ENCODE measurements at regions not wholly inside any gene's neighbourhood (a gene's known extent, or its start where the extent isn't known, plus 50 kb on each side); places are given as distances from the start of the nearest gene placed in this dataset.

GRCh38 chr2:105498281-105498846 lies 99.5 kb upstream of the FHL2 start:
- no peaks in the 10 kb centered on the region for H3K4me1 Mint-ChIP-seq (ENCODE audit: insufficient read depth, unreplicated experiment)
- H3K36me3 Mint-ChIP-seq (ENCODE audit: insufficient read depth, unreplicated experiment) = no peaks in the 10 kb centered on the region
- no peak for TF ChIP-seq CTCF (IDR thresholded peaks at IDR 0.05; ENCODE audit: unreplicated experiment)
- BruUV-seq (replicated peaks) = no TSS peak
- intact Hi-C loops (cut with micrococcal nuclease) = no loop called here
- H3K27me3 Mint-ChIP-seq (ENCODE audit: insufficient read depth, unreplicated experiment) = peaks cover 6% of the 10 kb centered on the region
- no peak overlapping the region for H3K4me3 Mint-ChIP-seq (ENCODE audit: unreplicated experiment)
- no peak overlapping the region for H3K27ac Mint-ChIP-seq (ENCODE audit: low read depth, unreplicated experiment)
- DNase-seq (ENCODE audit: unreplicated experiment) = no peak
- CTCF ChIA-PET = interaction anchor here (0.9 kb wide), 1 partner anchor 17 kb away, joined by 3 read pairs; no protein-coding TSS in a partner anchor
- H3K9me3 Mint-ChIP-seq (ENCODE audit: unreplicated experiment) = no peaks in the 10 kb centered on the region
- POLR2A ChIA-PET = no interaction called here

GRCh38 chr2:105497094-105497493 lies 98.2 kb upstream of the FHL2 start:
- POLR2A ChIA-PET = interaction anchor here (0.7 kb wide), 1 partner anchor 22 kb away, joined by 3 read pairs; no protein-coding TSS in a partner anchor
- H3K36me3 Mint-ChIP-seq (ENCODE audit: insufficient read depth, unreplicated experiment) = no peaks in the 10 kb centered on the region
- CTCF ChIA-PET = no interaction called here
- peaks cover 19% of the 10 kb centered on the region for H3K27me3 Mint-ChIP-seq (ENCODE audit: insufficient read depth, unreplicated experiment)
- no peak for DNase-seq (ENCODE audit: unreplicated experiment)
- H3K9me3 Mint-ChIP-seq (ENCODE audit: unreplicated experiment) = no peaks in the 10 kb centered on the region
- no peak overlapping the region for H3K27ac Mint-ChIP-seq (ENCODE audit: low read depth, unreplicated experiment)
- BruUV-seq (replicated peaks) = no TSS peak
- no peaks in the 10 kb centered on the region for H3K4me1 Mint-ChIP-seq (ENCODE audit: insufficient read depth, unreplicated experiment)
- intact Hi-C loops (cut with micrococcal nuclease) = no loop called here
- H3K4me3 Mint-ChIP-seq (ENCODE audit: unreplicated experiment) = no peak overlapping the region
- TF ChIP-seq CTCF (IDR thresholded peaks at IDR 0.05; ENCODE audit: unreplicated experiment) = no peak

GRCh38 chr2:105496271-105496670 lies 97.4 kb upstream of the FHL2 start:
- POLR2A ChIA-PET = no interaction called here
- Mint-ChIP-seq H3K4me3 (ENCODE audit: unreplicated experiment) (no peak overlapping the region), H3K27ac (ENCODE audit: low read depth, unreplicated experiment) (no peak overlapping the region), H3K4me1 (ENCODE audit: insufficient read depth, unreplicated experiment) (no peaks in the 10 kb centered on the region), H3K9me3 (ENCODE audit: unreplicated experiment) (no peaks in the 10 kb centered on the region), H3K27me3 (ENCODE audit: insufficient read depth, unreplicated experiment) (peaks cover 27% of the 10 kb centered on the region), H3K36me3 (ENCODE audit: insufficient read depth, unreplicated experiment) (no peaks in the 10 kb centered on the region)
- CTCF ChIA-PET = no interaction called here
- intact Hi-C loops (cut with micrococcal nuclease) = no loop called here
- BruUV-seq (replicated peaks) = no TSS peak
- no peak for TF ChIP-seq CTCF (IDR thresholded peaks at IDR 0.05; ENCODE audit: unreplicated experiment)
- no peak for DNase-seq (ENCODE audit: unreplicated experiment)

GRCh38 chr2:105494683-105495425 lies 96.0 kb upstream of the FHL2 start:
- ChIA-PET CTCF (interaction anchor here (1.1 to 1.2 kb wide), 2 partner anchors 26 to 381 kb away, joined by 3 to 4 read pairs; no protein-coding TSS in a partner anchor), POLR2A (no interaction called here)
- Mint-ChIP-seq H3K27ac (ENCODE audit: low read depth, unreplicated experiment) (no peak overlapping the region), H3K9me3 (ENCODE audit: unreplicated experiment) (no peaks in the 10 kb centered on the region), H3K4me1 (ENCODE audit: insufficient read depth, unreplicated experiment) (no peaks in the 10 kb centered on the region), H3K27me3 (ENCODE audit: insufficient read depth, unreplicated experiment) (peaks cover 36% of the 10 kb centered on the region), H3K36me3 (ENCODE audit: insufficient read depth, unreplicated experiment) (no peaks in the 10 kb centered on the region), H3K4me3 (ENCODE audit: unreplicated experiment) (no peak overlapping the region)
- intact Hi-C loops (cut with micrococcal nuclease) = no loop called here
- no peak for TF ChIP-seq CTCF (IDR thresholded peaks at IDR 0.05; ENCODE audit: unreplicated experiment)
- no peak for DNase-seq (ENCODE audit: unreplicated experiment)
- no TSS peak for BruUV-seq (replicated peaks)
